Common myeloid progenitor, CD34-positive (primary cell): ENCODE measurements at regions not wholly inside any gene's neighbourhood (a gene's known extent, or its start where the extent isn't known, plus 50 kb on each side); places are given as distances from the start of the nearest gene placed in this dataset.
A peak's percentile ranks its signal among the peaks of the same experiment; 100 is the strongest.

Experiments
- CTCF ChIA-PET: fragments of 350-600 bp; sonication (Branson Sonifier 250); formaldehyde crosslinking; loops from one replicate; lab custom pipeline; 2021; ENCODE audit warnings: antibody characterized with exemption; lab: Charles Lee
- POLR2A ChIA-PET: fragments of 350-600 bp; sonication (Branson Sonifier 250); formaldehyde crosslinking; loops from one replicate; lab custom pipeline; 2021; ENCODE audit warnings: antibody characterized with exemption; lab: Charles Lee
- DNase-seq, 3 donors: peaks; one replicate each; pipeline versions ENCODE4 v3.0.0 to v3.0.0-alpha.2; 2013
- H3K27ac ChIP-seq, 2 experiments: 1 replicate in 1 of 2; 2 replicates in 1 of 2; pipeline ENCODE4 v1.7.0; 2013; ENCODE audit warnings: inconsistent platforms in 2 of 2, low read length in 2 of 2, mild to moderate bottlenecking in 2 of 2, low read depth in 1 of 2, moderate library complexity in 1 of 2; ENCODE audit not compliant: severe bottlenecking in 2 of 2, insufficient read depth in 1 of 2, poor library complexity in 1 of 2
- H3K27me3 ChIP-seq, 5 experiments: replicated peaks in 2 of 5; 1 replicate in 3 of 5; 2 replicates in 2 of 5; pipeline versions ENCODE4 v1.6.1 to v1.7.0; 2013; ENCODE audit warnings: low read length in 4 of 5, mild to moderate bottlenecking in 2 of 5, moderate library complexity in 2 of 5, inconsistent platforms in 1 of 5; ENCODE audit not compliant: insufficient read depth in 5 of 5, control insufficient read depth in 4 of 5
- H3K36me3 ChIP-seq, 4 experiments: 1 replicate in 2 of 4; 2 replicates in 2 of 4; pipeline versions ENCODE4 v1.6.1 to v1.7.0; 2013; ENCODE audit warnings: low read length in 3 of 4, control low read depth in 1 of 4, mild to moderate bottlenecking in 1 of 4; ENCODE audit not compliant: control insufficient read depth in 4 of 4, insufficient read depth in 4 of 4
- H3K4me1 ChIP-seq, 4 experiments: 1 replicate in 3 of 4; 2 replicates in 1 of 4; pipeline versions ENCODE4 v1.6.1 to v1.7.1; 2013; ENCODE audit warnings: low read length in 3 of 4, mild to moderate bottlenecking in 3 of 4, control low read depth in 1 of 4, inconsistent platforms in 1 of 4, moderate library complexity in 1 of 4; ENCODE audit not compliant: control insufficient read depth in 4 of 4, insufficient read depth in 4 of 4; ENCODE audit errors: control extremely low read depth in 1 of 4
- H3K4me3 ChIP-seq, 7 experiments: 1 replicate in 4 of 7; 2 replicates in 3 of 7; pipeline versions ENCODE4 v1.5.1 to v1.7.0; 2013; ENCODE audit warnings: mild to moderate bottlenecking in 7 of 7, low read length in 6 of 7, moderate library complexity in 6 of 7, inconsistent platforms in 2 of 7, low read depth in 2 of 7, control low read depth in 1 of 7; ENCODE audit not compliant: insufficient read depth in 4 of 7, control insufficient read depth in 1 of 7; ENCODE audit errors: extremely low read depth in 1 of 7
- H3K9me3 ChIP-seq, 5 experiments: 1 replicate in 4 of 5; 2 replicates in 1 of 5; pipeline versions ENCODE4 v1.6.1 to v1.7.1; 2013; ENCODE audit warnings: low read length in 4 of 5, mild to moderate bottlenecking in 2 of 5, inconsistent platforms in 1 of 5, low read depth in 1 of 5, moderate library complexity in 1 of 5; ENCODE audit not compliant: control insufficient read depth in 4 of 5, insufficient read depth in 2 of 5; ENCODE audit errors: control extremely low read depth in 1 of 5
- WGBS: methylation state at CpG from one replicate; pipeline ENCODE4 v1.1.5; 2013; ENCODE audit not compliant: insufficient coverage; 5-methylcytosine and 5-hydroxymethylcytosine counted together

GRCh38 chr15:85872125-85872524, 77.4 kb upstream of the KLHL25 start:
- H3K4me1 ChIP-seq: no peaks in the 10 kb centered on the region
- H3K4me3 ChIP-seq: no peak overlapping the region
- H3K9me3 ChIP-seq: no peaks in the 10 kb centered on the region
- POLR2A ChIA-PET: no interaction called here
- H3K27ac ChIP-seq: no peak overlapping the region
- no peak for DNase-seq
- no peaks in the 10 kb centered on the region for H3K36me3 ChIP-seq
- CTCF ChIA-PET: no interaction called here
- peaks cover 0 to 23% (median 9%) of the 10 kb centered on the region in 5 experiments for H3K27me3 ChIP-seq
- 97% methylated on average over 5 of the region's 5 CpGs for WGBS

- DNase-seq: no peak
- Histone ChIP-seq H3K4me1 (no peaks in the 10 kb centered on the region), H3K9me3 (no peaks in the 10 kb centered on the region), H3K36me3 (no peaks in the 10 kb centered on the region), H3K4me3 (no peak overlapping the region), H3K27ac (no peak overlapping the region), H3K27me3 (peaks cover 0 to 41% (median 13%) of the 10 kb centered on the region in 5 experiments)
- CTCF ChIA-PET: interaction anchor here (0.9 kb wide), 1 partner anchor 9 kb away, joined by 4 read pairs; no protein-coding TSS in a partner anchor
- POLR2A ChIA-PET: no interaction called here
- WGBS: 100% methylated on average over 1 of the region's 2 CpGs
These were observed 79.5 kb upstream of the KLHL25 start for GRCh38 chr15:85874236-85874635.

GRCh38 chr15:85875756-85876155, 81.0 kb upstream of the KLHL25 start:
- H3K9me3 ChIP-seq: no peaks in the 10 kb centered on the region
- ChIA-PET POLR2A (no interaction called here), CTCF (no interaction called here)
- WGBS: no CpG with 5 or more reads among the region's 2 CpGs
- no peak overlapping the region for H3K4me3 ChIP-seq
- H3K36me3 ChIP-seq: no peaks in the 10 kb centered on the region
- peaks cover 4 to 54% (median 15%) of the 10 kb centered on the region in 5 experiments for H3K27me3 ChIP-seq
- H3K4me1 ChIP-seq: no peaks in the 10 kb centered on the region
- no peak for DNase-seq
- no peak overlapping the region for H3K27ac ChIP-seq

- H3K4me3 ChIP-seq: no peak overlapping the region
- CTCF ChIA-PET: interaction anchor here (1.1 kb wide), 1 partner anchor 18 kb away, joined by 3 read pairs; no protein-coding TSS in a partner anchor
These were observed 84.1 kb upstream of the KLHL25 start for GRCh38 chr15:85878828-85879225.

GRCh38 chr15:85879334-85880163, 84.8 kb upstream of the KLHL25 start:
- H3K36me3 ChIP-seq: no peaks in the 10 kb centered on the region
- POLR2A ChIA-PET: no interaction called here
- no peak overlapping the region for H3K4me3 ChIP-seq
- DNase-seq: peak in 1 of 3 donors; percentile 4
- H3K4me1 ChIP-seq: no peaks in the 10 kb centered on the region
- WGBS: 47% methylated on average over 17 of the region's 20 CpGs
- no peak overlapping the region for H3K27ac ChIP-seq
- peaks cover 4 to 55% (median 13%) of the 10 kb centered on the region in 5 experiments for H3K27me3 ChIP-seq
- no peaks in the 10 kb centered on the region for H3K9me3 ChIP-seq
- CTCF ChIA-PET: no interaction called here

More at GRCh38 chr15:85878828-85879225, 84.1 kb upstream of the KLHL25 start:
- Histone ChIP-seq H3K27ac (no peak overlapping the region), H3K27me3 (peaks cover 4 to 56% (median 13%) of the 10 kb centered on the region in 5 experiments), H3K9me3 (no peaks in the 10 kb centered on the region), H3K4me1 (no peaks in the 10 kb centered on the region), H3K36me3 (no peaks in the 10 kb centered on the region)
- POLR2A ChIA-PET: no interaction called here
- 4% methylated on average over 3 of the region's 3 CpGs for WGBS
- no peak for DNase-seq

- CTCF ChIA-PET: interaction anchor here (0.8 kb wide), 1 partner anchor 22 kb away, joined by 3 read pairs; no protein-coding TSS in a partner anchor
- WGBS: 23% methylated on average over 4 of the region's 7 CpGs
These were observed 85.9 kb upstream of the KLHL25 start for GRCh38 chr15:85880501-85881190.

More at GRCh38 chr15:85880501-85881190, 85.9 kb upstream of the KLHL25 start:
- H3K27me3 ChIP-seq: peaks cover 4 to 56% (median 13%) of the 10 kb centered on the region in 5 experiments
- no peak for DNase-seq
- H3K9me3 ChIP-seq: no peaks in the 10 kb centered on the region
- no peak overlapping the region for H3K4me3 ChIP-seq
- no peak overlapping the region for H3K27ac ChIP-seq
- POLR2A ChIA-PET: no interaction called here
- no peaks in the 10 kb centered on the region for H3K4me1 ChIP-seq
- H3K36me3 ChIP-seq: no peaks in the 10 kb centered on the region
